Choroid plexus epithelial cell (primary cell): ENCODE measurements at regions not wholly inside any gene's neighbourhood (a gene's known extent, or its start where the extent isn't known, plus 50 kb on each side); places are given as distances from the start of the nearest gene placed in this dataset.
A peak's percentile ranks its signal among the peaks of the same experiment; 100 is the strongest.

ENCODE experiments used
- DNase-seq: peaks from one replicate; pipeline ENCODE4 v3.0.0-alpha.2; 2010; ENCODE audit warnings: low read depth
- H3K4me3 ChIP-seq: 2 replicates; pipeline ENCODE4 v1.5.1; 2011; ENCODE audit warnings: low read depth, mild to moderate bottlenecking, control low read depth, low read length, moderate library complexity
- CTCF ChIP-seq: conservative IDR thresholded peaks from 2 replicates; pipeline ENCODE4 v1.5.1; 2011; ENCODE audit warnings: low read depth, mild to moderate bottlenecking, control low read depth, inconsistent platforms, low read length, moderate library complexity

- DNase-seq: no peak
- no peak for TF ChIP-seq CTCF
- H3K4me3 ChIP-seq: no peak overlapping the region
These were observed 119.4 kb upstream of the UBE2E2 start for GRCh38 chr3:23083701-23084100.

GRCh38 chr3:23084367-23084766 is 118.8 kb upstream of the UBE2E2 start:
- DNase-seq: no peak
- no peak overlapping the region for H3K4me3 ChIP-seq
- no peak for TF ChIP-seq CTCF

GRCh38 chr3:23085261-23085660 is 117.9 kb upstream of the UBE2E2 start:
- no peak for TF ChIP-seq CTCF
- peak; percentile 54 for DNase-seq
- H3K4me3 ChIP-seq: no peak overlapping the region

- TF ChIP-seq CTCF: no peak
- DNase-seq: no peak
- H3K4me3 ChIP-seq: no peak overlapping the region
These were observed 116.8 kb upstream of the UBE2E2 start for GRCh38 chr3:23086331-23086730.

GRCh38 chr3:23086831-23087230 is 116.3 kb upstream of the UBE2E2 start:
- no peak for DNase-seq
- H3K4me3 ChIP-seq: no peak overlapping the region
- no peak for TF ChIP-seq CTCF

- TF ChIP-seq CTCF: no peak
- DNase-seq: no peak
- no peak overlapping the region for H3K4me3 ChIP-seq
These were observed 108.7 kb upstream of the UBE2E2 start for GRCh38 chr3:23094412-23094811.

- H3K4me3 ChIP-seq: no peak overlapping the region
- TF ChIP-seq CTCF: no peak
- DNase-seq: peak; percentile 77
These were observed 108.2 kb upstream of the UBE2E2 start for GRCh38 chr3:23094890-23095462.
